GM19395 (cell line): ENCODE measurements at regions not wholly inside any gene's neighbourhood (a gene's known extent, or its start where the extent isn't known, plus 50 kb on each side); places are given as distances from the start of the nearest gene placed in this dataset.
"Not testable (repeated sequence)": the region's sequence is repeated elsewhere in the genome, so short reads cannot be mapped to it uniquely, and the experiment has no call there.

Experiments used
- ATAC-seq: cut with Tn5 transposase; IDR thresholded peaks from one replicate; pipeline ENCODE4 v1.9.1; 2021; ENCODE audit warnings: mild to moderate bottlenecking, moderate library complexity; ENCODE audit not compliant: unreplicated experiment

DNA sequence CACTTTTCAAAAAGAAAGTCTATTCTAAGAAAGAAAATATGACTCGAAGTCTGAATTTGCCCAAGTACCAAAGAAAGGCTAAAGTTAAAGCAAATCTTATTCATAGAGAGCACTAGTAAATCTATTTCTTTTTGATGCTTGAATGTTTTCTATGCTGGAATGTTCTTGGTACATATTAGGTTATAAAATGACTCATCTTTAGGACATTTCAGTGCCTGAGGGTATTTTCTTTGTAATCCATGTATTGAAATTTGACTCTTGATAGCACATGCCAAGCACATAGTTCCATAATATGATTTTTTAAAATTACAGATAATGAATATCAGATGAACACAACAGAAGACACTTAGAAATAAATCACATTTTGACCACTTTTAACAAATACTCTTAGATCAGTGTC lies 232.8 kb downstream of the TRIML1 start:
- ATAC-seq: no peak

- ATAC-seq: no peak
Observed at GRCh38 chr4:188372829-188373228, 233.6 kb downstream of the TRIML1 start.

DNA sequence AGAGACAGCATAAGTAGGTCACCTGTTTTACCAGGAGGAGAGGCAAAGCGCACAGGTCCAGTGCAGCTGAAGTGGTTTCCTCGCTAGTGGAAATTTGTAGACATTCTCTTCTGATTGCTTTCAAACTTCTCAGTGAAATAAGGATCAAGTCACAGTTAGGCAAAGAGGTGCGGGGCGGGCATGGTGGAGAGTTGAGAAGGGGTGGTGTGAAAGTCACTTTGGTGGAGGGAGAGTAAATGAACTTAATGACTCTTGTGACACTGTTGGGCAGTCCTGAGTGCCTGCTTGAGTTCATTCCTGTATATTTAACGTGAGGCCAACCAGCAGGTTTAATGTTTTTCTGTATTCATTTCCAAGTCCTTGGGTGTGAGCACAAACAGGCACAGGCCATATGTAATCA lies 235.6 kb downstream of the TRIML1 start:
- ATAC-seq: no peak

DNA sequence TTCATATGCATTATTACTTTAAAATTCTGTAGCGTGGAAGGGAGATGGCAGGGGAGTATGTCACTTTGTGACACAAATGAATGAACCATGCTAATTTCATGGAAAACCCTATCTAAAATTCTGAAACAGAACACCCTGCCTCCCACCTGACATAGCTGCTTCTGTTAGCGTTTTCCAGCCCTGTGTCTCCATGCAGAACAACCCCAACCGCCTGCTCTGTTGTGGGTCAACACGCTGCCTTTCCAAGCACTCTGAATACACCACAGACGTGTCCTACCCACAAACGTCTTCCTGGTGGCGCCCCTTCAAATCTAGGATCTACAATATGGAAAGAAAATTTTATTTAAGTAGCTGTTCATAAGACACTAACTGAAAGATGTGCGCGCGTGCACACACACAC lies 238.6 kb downstream of the TRIML1 start:
- ATAC-seq: no peak

DNA sequence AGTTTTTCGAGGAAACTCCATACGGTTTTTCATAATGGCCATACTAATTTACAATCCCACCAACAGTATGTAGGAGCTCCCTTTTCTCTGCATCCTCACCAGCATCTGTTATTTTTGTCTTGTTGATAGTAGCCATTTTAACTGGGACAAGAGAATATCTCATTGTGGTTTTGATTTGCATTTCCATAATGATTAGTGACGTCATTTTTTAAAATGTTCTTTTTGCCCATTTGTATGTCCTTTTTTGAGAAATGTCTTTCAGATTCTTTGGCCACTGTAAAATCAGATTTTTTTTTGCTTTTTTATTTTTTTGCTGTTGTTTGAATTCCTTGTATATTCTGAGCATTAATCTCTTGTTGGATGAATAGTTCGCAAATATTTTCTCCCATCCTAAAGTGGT lies 243.9 kb downstream of the TRIML1 start:
- no peak for ATAC-seq

DNA sequence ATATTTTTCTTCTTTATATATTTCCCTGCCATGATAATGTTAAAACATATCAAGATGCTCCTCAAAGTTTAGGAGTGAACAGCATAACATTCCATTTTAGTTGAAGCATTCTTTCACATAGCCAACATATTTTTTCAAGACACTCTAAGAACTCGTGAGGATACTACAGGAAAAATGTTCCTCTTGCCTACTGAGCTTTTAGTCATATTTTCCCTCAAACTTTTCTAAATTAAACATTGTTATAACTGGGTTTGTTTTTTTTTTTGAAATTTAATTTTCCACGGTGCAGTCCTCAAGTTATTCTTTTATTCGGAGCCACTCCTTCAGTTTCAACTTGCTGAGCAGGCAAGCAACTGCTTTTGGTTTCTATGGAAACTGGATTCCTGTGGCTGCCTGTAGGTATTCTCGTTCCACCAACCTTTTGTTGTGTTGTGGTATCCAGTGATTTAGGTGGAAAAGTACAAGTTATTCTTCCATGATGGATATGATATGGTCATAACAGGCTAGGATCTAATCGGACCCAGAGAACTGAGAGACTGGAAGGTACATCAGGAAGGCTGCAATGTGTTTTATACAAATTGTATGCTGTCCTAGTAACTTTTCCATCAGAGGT lies 248.0 kb downstream of the TRIML1 start:
- no peak for ATAC-seq

DNA sequence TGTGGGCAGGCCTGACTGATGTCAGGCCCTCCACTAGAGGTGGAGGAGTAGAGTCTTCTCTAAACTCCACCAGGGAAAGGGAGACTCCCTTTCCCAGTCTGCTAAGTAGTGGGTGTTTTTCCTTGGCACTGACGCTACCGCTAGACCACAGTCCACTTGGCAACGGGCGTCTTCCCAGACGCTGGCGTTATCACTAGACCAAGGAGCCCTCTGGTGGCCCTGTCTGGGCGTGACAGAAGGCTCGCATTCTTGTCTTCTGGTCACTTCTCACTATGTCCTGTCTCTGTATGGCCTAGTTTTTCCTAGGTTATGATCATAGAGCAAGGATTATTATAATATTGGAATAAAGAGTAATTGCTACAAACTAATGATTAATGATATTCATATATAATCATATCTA lies 252.1 kb downstream of the TRIML1 start:
- ATAC-seq: not testable (repeated sequence)

GRCh38 chr4:188396037-188396436 lies 256.8 kb downstream of the TRIML1 start:
- ATAC-seq: no peak

DNA sequence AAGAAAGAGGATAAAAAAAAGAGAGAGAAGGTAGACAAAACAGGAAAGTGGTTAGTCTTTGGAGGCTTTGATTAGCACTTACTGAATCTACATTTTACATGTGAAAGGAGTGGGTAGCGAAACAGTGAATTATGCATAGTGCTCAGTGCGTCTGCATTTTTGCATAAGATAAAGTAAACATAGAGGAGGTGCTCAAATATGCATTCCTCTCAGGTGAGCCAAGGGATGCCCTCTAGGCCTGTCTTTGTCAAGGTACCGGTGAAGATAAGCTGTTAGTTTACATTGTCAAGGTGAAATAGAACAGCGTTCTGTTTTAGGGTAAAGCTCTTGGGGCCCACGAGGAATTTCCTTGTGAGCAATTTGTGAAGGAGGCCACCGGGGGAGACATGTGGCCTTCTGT lies 260.6 kb downstream of the TRIML1 start:
- ATAC-seq: no peak

- ATAC-seq: no peak
Observed at GRCh38 chr4:188400451-188400850, 261.2 kb downstream of the TRIML1 start.

DNA sequence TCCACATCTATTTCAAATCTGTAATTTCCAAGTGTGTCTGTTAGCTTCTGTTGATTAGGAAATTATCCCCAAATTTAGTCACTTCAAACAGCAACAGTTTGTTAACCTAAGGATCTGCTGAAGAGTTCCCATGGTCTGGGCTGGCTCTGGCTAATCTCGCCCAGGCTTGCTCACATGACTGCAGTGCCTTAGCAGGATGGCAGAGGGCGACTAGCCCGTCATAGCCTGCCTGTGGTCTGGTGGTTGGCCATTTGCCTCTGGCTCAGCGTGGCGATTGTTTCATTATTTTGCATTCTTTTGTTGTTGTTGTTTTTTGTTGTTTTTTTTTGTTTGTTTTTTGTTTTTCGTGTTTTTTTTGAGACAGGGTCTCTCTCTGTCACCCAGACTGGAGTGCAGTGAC lies 264.0 kb downstream of the TRIML1 start:
- ATAC-seq: no peak

- not testable (repeated sequence) for ATAC-seq
Observed at GRCh38 chr4:188405071-188405835, 266.0 kb downstream of the TRIML1 start.

DNA sequence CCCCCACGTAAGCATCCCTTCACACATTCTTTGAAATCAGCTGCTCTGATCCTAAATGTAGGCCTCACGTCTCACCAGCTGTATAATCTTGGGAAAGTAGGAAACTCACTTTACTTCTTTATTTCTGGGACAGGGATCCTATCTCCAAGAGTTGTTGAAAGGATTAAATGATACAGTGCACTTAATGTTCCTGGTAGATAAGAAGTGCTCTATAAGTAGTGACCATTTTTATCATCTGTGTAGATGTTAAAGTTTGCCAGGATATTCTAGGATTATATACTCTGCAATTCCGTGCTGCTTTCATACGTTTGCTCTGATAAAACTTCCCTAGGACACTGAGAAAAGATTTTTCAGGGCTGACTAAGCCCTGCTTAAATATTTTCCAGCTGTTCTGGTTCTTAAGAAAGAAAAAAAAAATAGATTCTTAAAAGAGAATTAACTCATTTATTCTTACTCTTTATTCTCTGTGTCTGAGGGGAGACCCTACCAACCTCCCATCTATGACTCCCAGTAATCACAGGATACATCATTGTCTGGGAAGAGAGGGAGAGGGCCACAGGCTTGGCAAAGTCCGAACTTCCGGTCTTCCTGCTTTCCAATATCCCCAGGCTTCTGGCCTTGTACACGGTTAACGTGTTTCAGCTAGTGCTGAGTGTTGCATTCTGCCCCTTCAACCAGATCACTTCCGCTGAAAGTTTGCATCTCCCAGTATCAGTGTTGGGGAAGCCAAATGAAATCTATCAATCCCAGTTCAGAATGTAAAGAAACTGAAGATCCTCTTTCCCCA lies 269.2 kb downstream of the TRIML1 start:
- no peak for ATAC-seq

DNA sequence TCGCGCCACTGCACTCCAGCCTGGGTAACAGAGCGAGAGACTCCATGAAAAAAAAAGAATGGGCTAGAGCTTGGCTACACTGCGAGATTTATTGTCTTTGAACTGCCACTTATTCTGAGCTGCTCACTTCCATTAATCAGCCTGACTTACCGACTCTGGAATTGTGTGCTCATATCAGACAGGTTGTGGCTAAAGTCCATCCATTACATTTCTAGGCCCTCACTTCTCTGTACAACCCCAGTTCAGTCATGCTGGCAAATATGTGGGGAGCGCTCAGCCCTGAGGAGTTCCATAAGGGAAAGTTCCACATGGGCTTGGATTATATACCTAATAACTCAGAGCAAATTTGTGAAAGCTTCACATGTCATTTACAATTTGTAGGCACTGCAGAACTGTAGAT lies 270.6 kb downstream of the TRIML1 start:
- no peak for ATAC-seq

- no peak for ATAC-seq
Observed at GRCh38 chr4:188411805-188412204, 272.6 kb downstream of the TRIML1 start.

DNA sequence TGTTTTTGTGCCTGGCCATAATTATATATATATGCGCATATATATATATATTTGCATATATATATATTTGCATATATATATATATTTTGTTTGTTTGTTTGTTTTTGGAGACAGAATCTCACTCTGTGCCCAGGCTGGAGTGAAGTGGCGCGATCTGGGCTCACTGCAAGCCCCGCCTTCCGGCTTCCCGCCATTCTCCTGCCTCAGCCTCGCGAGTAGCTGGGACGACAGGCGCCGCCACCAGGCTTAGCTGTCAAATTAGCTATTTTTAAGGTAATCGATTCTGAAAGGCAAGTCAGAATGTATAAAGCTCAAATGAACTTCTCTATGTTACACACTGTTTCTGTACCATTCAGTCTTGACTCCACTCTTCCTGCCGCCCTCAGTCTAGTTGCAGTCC lies 273.3 kb downstream of the TRIML1 start:
- no peak for ATAC-seq

DNA sequence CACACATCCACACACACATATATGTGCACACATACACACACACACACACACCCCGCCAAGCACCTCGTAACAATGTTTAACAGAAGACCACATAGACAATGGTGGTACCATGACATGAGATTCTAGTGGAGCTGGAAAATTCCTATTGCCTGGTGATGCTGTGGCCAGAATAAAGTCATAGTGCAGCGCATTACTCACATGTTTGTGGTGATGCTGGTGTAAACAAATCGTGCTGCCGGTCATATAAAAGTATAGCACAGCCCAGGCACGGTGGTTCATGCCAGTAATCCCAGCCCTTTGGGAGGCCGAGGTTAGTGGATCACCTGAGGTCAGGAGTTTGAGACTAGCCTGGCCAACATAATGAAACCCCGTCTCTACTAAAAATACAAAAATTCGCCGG lies 275.2 kb downstream of the TRIML1 start:
- ATAC-seq: no peak

GRCh38 chr4:188417181-188417580 lies 277.9 kb downstream of the TRIML1 start:
- ATAC-seq: no peak

GRCh38 chr4:188423039-188423438 lies 283.8 kb downstream of the TRIML1 start:
- ATAC-seq: no peak

GRCh38 chr4:188428935-188429334 lies 289.7 kb downstream of the TRIML1 start:
- no peak for ATAC-seq

GRCh38 chr4:188429965-188430364 lies 290.7 kb downstream of the TRIML1 start:
- no peak for ATAC-seq

DNA sequence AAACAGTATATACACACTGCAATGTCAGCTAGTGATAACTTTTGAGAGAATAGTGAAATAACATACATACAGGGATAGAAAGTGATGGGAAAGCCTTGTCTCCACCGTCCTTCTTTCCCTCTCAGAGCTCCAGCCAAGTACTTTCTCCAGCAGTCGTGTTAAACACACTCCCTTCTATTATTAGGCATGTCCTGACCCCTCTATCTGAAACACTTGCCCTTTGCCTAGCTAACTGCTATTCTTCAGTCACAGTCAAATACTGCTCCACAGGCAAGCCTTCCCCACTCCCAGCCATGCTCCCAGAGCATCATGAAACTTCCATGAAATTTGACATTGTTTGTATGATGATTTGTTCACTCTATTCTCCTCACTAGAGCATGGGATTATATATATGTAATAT lies 291.1 kb downstream of the TRIML1 start:
- no peak for ATAC-seq
